Kidney glomerular epithelial cell (primary cell): ENCODE measurements at regions not wholly inside any gene's neighbourhood (a gene's known extent, or its start where the extent isn't known, plus 50 kb on each side); places are given as distances from the start of the nearest gene placed in this dataset.
"Not testable (repeated sequence)": the region's sequence is repeated elsewhere in the genome, so short reads cannot be mapped to it uniquely, and the experiment has no call there.

Source experiments
- DNase-seq: peaks from one replicate; lab custom pipeline; 2025; lab: John Stamatoyannopoulos, UW

GRCh38 chr11:88061111-88061510 is 114.1 kb downstream of the RAB38 start:
- no peak for DNase-seq

- DNase-seq: peak; percentile 44
Observed at GRCh38 chr11:88059326-88059725, 115.9 kb downstream of the RAB38 start.

DNA sequence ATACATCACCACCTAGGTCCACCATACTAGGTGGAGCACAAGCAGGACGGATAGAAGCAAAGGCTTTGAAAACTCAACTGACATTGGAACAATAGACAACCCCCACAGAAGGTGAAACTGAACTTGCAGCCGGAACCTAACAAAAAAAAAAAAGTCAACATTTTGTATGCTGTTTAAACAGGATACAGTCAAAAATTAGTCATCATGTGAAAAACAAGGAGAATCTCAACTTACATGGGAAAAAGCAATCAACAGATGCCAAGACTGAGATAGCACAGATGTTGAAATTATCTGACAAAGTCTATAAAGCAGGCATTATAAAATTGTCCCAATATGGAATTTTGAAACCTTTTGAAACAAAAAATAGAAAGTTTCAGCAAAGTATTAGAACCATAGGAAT is 123.8 kb downstream of the RAB38 start:
- no peak for DNase-seq

- no peak for DNase-seq
Observed at GRCh38 chr11:88050247-88050646, 125.0 kb downstream of the RAB38 start.

GRCh38 chr11:88045288-88045687 is 130.0 kb downstream of the RAB38 start:
- DNase-seq: not testable (repeated sequence)

DNA sequence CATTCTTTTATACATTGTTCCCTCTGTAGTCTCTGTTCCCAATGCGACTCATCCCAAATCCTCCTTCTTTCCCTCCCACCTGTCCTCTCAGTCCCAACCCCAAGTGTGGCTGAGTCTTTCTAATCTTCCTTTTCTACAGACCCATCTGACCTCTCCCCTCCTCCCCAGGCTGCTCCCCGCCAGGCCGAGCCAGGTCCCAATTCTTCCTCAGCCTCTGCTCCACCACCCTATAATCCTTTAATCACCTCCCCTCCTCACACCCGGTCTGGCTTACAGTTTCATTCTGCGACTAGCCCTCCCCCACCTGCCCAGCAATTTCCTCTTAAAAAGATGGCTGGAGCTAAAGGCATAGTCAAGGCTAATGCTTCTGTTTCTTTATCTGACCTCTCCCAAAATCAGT is 130.6 kb downstream of the RAB38 start:
- not testable (repeated sequence) for DNase-seq

- no peak for DNase-seq
Observed at GRCh38 chr11:88043149-88043548, 132.1 kb downstream of the RAB38 start.

GRCh38 chr11:88042647-88043046 is 132.6 kb downstream of the RAB38 start:
- no peak for DNase-seq

DNA sequence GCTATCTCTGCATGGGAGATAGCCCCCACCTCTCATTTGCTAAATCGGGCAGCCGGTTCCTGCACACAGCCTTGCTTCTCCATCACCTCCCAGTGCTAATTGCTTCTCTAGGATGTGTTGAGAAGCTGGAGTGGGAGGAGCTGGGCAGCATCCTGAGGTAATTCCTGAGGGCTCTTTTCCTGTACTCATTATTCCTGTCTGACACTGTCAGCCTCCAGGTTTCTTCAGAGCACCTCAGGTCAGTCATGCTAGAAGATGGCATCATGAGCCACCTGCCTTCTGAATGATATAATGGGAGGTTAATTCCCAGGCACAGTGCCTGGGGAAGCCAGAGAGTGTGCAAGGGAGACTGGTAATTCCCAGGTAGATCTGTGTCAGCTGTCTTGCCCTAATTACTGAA is 133.0 kb downstream of the RAB38 start:
- no peak for DNase-seq

DNA sequence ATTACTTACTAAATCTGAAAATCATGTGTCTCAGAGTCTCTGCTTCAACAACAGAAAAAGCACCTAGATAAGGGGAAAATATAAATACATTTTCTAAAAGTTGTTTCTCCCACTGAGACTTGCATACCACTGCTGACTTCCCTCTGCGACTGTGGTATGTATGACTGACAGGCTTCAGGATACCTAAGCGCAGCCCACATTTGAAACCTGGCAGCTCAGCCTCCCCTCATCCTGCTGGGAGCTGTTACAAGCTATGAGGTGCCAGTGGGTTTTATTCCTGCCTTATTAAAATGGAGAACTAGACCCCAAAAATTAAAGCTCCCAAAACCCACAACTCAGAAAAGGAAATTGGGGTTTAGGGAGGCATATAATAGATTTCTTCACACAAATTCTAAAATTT is 133.6 kb downstream of the RAB38 start:
- no peak for DNase-seq

DNA sequence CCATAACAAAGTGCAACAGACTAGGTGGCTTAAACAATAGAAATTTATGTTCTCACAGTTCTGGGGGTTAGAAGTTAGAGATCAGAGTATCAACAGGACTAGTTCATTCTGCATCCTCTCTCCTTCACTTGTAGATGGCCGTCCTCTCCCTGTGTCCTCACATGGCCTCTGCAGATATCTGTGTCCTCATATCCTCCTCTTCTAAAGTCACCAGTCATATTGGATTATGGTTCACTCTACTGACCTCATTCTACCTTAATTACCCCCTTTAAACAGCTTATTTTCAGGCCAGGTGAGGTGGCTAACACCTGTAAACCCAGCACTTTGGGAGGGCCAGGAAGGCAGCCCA is 135.1 kb downstream of the RAB38 start:
- DNase-seq: no peak

DNA sequence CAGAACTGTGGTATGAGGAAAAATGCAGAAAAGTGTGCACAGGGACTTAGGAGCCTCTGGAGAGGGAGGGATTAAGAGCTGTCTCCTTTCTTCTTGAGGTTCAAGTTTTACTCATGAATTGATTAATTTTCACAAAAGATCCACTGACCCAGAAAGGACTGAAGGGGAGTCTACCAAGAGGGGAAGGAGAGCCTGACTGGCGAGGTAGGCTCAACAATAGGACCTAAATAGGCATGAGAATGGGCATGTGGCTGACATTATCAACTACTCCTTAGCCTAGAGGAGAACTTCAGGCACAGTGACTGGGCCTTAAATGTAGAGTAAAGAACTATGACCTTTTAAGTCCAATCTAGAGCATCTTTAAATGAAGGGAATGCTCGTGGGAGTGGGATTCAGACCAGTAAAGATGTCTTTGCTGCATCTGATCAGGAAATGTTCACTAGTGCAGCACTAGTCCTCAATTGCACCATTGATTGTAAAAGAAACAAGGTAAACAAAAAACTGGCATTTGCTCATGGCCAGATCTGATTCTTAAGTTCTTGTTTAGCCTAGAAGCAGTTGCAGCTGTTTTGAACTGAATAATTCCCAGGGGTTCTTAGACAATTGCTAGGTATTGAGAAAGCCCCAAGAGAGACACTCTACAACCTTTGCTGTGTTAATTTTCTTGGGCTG is 135.6 kb downstream of the RAB38 start:
- DNase-seq: no peak

DNA sequence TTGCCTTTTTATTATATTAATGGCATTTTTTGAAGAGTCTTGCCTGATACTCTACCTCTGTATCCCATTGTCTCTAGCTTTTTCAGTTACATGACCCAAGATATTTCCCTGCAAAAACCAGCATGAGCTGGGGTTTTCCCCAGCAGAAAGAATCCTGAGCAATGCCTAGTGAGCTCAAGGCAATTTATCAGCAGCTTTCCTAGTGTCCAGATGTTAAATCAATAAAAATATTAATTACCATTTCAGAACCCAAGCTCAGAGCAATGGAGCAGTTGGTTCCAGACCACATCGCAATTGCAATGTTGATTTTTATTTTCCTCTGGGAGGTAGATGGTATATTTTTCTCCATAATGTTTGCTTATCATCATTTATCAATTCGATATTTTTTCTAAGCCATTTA is 137.2 kb downstream of the RAB38 start:
- no peak for DNase-seq

DNA sequence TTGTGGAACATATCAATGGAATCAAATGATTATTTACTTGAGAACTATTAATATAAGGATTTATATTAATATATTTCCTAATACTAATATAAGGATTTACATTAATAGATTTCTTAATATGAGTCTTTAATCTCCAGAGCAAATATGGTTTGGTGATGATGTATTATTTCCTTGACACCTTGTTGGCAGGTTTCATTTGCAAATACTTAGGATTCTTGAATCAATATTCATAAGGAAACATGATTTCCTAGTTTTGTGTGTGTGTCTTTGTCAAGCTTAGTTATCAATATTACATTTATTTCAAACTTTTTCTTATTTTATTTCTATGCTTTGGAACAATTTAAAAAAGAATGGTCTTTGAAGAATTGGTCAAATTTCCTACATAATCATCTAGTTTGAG is 138.5 kb downstream of the RAB38 start:
- no peak for DNase-seq

- no peak for DNase-seq
Observed at GRCh38 chr11:88035271-88035670, 140.0 kb downstream of the RAB38 start.

- no peak for DNase-seq
Observed at GRCh38 chr11:88017666-88018065, 157.6 kb downstream of the RAB38 start.

DNA sequence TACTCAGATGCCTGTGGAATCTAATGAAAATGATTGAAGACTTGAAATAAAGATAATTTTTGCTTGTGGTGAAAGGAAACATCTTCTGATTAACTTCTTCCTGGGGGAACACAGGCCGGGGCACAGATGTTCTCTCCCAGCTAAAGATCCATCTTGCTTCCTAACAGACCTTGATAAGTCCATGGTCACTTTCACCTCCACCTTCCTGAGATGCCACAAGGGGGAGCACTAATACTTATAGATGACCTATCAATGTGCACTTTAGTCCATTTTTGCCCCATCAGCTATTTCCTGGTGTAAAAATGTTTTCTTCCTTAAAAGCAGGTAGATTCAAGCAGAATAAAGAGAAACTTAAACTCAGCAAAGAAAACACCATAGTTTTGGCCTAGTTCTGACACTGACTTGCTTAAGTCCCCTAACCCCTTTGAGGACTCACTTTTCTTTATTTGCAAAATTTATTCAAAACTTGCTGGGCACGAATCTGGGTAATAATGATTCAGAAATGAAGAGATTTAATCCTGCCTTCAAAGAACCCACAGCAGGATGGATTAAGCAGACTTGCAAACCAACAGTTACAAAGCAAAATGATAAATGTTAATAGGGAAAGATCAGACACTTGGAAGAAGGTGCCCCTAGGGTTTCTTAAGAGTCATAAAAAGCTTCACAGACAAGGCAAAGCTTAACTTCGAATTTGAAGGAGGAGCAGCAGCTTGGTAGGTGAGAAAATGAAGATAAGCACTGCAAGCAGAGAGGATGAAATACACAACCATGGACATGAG is 158.7 kb downstream of the RAB38 start:
- DNase-seq: peak; percentile 73

- DNase-seq: peak; percentile 54
Observed at GRCh38 chr11:88015170-88015569, 160.1 kb downstream of the RAB38 start.

DNA sequence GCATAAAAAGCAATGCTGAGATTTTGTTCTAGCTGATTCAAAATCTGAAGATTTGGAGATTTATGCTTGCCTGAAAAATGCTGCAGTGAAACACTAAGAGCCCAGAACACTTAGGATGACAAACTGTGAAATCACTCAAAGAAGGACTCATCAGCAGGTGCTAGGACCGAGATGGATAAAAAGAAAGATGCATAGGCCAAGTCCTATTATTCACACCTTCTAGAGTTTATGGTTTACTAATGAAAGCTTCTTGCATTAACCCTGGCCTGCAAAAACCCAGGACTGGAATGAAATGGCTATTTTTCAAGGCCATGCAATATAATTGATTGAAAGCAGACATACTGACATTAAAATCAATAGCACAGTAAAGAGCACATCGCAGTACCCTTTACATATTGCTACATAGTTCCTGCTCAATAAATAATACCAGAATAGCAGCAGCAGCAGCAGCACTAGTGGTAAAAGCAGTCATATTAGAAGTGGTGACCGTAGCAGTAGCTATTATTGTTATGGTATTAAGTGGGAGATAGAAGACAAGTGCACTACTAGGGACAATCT is 161.7 kb downstream of the RAB38 start:
- no peak for DNase-seq

DNA sequence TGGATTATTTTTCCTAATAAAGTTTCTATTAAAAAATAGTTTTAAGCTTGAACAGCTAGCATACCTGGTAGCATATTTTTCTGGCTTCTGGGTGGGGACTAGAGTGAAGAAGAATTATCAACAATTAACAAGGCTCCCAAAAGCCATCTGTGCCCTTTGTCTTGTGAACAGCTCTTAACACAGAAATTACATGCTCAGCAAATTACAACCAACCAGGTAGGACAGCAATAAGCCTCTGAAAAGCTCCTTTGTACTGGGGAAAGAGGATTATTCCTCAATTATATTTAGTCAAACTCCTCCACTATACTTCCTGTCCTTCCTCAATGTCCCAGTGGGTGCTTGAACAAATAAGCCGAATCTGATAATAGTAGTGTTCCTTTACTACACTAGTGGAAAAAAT is 162.8 kb downstream of the RAB38 start:
- no peak for DNase-seq

DNA sequence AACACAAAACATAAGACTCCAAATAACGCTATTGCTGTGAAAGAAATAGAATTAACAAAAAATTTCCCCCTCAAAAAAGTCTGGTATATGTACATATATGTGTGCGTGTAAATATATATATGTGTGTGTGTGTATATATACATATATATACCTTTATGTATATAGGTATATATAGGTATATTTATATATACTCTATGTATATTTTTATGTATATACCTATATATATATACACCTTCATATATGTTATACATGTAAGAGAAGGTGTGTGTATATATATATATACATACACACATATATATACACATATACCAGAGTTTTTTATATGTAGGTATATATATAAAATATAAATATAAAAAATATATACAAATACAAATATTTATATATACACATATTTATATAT is 199.2 kb downstream of the RAB38 start:
- no peak for DNase-seq

DNA sequence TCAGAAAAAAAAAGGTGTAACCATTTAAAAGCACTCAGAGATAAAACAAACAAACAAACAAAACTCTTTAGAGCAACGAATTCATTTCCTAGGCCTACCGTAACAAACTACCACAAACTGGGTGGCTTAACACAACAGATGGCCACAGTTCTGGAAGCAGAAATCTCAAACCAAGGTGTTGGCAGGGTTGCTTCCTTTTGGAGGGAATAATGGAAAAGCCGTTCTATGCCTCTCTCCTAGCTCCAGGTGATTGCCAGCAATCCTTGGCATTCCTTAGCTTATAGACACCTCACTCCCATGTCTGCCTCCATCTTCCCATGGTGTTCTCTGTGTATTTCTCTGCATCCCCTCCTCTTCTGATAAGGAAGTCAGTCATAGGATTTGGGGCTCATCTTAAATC is 200.4 kb downstream of the RAB38 start:
- no peak for DNase-seq

- DNase-seq: no peak
Observed at GRCh38 chr11:87972133-87972532, 203.1 kb downstream of the RAB38 start.

DNA sequence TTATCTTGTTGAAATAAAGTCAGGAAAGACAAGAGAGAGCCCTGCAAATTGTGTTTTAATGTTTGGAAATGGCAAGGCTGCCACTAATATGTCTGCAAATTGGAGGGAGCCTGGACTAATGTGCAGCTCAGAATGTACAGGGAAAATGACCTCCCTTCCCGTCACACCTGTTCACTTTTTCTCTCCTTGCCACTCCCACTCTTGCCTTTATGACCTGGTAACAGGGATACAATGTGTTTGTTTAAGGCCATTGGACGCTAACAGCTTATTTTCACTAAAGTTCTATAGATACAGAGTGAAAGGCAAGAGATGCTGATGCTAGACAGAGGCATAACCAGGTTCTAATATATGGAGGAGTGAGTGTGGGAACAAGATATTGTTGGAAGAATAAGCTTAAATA is 203.9 kb downstream of the RAB38 start:
- DNase-seq: no peak
